Stimulated activated CD4-positive, alpha-beta T cell treated with anti-CD3 and anti-CD28 coated beads, Interleukin-4, amount 100 ng/mL, for 24 hours (primary cell): ENCODE measurements at regions not wholly inside any gene's neighbourhood (a gene's known extent, or its start where the extent isn't known, plus 50 kb on each side); places are given as distances from the start of the nearest gene placed in this dataset.
"Not testable (repeated sequence)": the region's sequence is repeated elsewhere in the genome, so short reads cannot be mapped to it uniquely, and the experiment has no call there.

ENCODE experiments used
- DNase-seq: peaks from one replicate; pipeline ENCODE4 v3.0.0-alpha.2; 2020

DNA sequence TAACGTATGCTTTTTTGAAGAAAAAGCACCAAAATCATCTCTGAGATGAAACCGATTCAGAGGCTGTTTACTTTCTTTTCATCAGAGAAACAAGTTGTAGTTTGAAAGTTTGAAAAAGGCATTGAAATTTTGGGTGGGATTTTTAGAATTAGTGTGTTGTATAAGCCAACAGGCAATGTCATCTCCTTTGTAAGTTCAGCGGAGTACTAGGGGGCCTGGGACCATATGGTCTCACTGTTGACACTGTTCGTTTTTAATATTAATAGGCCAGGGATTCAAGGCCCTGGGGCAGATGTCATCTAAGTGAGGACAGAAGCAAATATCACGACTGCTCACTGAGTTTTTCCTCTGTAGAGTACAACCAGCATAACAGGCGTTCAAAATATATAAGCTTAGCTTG, 256.2 kb upstream of the RARB start:
- DNase-seq: no peak

DNA sequence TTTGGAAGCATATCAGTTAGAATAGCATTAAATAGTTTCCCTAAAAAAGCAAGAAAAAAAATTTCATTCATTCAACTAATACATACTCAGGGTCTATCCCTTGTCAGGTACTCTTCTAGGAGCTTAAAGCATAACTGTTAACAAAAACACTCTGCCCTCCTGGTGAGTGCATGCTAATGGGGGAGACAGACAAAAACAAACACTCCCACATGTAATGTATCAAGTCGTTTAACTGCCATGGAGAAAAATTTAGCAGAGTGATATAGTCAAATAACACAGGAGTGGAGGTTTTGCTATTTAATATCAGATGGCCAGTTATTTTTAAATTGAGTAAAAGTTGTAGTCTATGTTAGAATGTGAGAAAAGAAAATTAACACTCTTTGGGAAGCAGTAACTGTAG, 254.5 kb upstream of the RARB start:
- DNase-seq: no peak

DNA sequence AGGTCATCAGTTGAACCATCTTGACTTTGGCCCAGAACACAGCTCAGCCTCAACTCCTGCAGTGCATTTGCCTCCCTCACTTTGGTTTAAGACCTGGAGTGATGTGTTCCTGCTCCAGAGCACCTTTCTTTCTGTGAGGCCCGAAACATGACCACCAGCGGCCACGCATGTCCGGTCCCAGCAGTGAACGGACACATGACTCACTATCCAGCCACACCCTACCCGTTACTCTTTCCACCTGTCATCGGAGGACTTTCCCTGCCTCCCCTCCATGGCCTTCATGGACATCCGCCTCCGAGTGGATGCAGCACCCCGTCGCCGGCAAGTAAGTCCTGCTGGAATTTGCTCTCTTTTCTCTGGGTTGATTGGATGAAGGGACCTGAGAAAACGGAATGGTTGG, 253.8 kb upstream of the RARB start:
- no peak for DNase-seq

DNA sequence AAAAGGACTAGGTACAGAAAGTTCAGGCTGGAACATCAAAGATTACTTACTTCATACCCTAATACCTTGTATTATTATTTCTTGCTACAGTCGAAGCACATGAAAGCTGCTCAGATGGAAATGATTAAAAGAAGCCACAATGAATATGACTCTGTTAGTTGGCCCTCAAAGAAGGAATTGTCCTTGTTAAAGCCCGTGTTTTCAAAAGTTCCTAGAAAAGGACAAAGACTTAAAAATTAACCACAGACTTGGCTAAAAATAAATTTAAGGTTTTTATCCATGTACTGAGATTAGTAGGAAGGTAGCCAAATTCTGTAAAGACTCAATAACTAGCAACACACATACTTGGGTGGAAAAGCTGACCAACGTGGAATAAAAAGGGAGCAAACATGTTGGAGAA, 251.0 kb upstream of the RARB start:
- DNase-seq: no peak

DNA sequence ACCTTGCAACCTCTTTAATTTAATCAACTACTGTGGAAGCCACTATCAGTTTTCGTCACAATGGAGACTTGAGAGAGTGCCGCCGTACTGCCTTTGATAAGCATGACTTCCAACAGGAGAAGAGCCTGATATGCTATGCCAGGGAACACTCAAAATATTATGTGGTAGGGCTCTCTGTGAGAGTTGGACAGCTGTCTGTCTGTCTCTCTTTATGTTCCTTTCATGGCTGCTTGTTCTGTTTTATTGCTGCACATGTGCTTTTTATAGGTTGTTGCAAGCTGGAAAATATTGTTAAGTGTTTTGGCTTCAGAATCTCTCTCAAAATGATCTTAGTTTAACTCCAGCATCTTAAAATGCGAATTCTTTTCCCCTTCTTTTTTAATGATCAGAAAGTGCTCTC, 249.4 kb upstream of the RARB start:
- DNase-seq: no peak

DNA sequence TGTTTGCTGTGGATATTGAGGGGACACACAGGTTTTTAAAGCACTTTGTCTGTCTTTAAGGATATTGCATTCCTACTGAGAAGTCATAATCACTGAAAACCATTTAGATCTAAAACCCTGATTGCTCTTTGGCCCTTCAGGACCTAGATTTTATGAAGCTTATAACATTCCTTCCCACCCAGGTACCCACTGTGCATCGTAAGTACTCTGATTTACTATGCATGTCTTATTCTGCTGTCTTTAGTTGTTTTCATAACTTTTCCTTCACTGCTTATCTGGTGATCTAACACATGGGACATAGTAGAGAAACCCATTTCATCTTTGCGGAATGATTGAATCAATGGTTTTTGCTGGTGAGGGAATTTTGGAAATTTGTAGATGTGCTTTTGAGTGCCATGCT, 247.0 kb upstream of the RARB start:
- no peak for DNase-seq

DNA sequence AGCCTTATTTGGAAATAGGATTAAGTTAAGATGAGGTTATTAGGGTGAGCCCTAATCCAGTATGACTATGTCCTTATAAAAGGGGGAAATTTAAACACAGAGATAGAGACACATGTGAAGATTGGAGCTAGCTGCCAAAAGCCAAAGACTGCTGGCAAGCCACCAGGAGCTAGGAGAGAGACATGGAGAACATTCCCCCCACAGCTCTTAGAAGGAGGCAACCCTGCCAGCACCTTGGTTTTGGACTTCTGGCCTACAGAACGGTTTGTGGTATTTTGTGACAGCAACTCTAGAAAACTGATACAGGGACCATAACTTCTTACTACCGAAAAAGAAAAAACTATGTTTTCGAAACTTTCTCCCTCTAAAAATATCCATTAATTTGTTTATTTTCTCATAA, 245.3 kb upstream of the RARB start:
- DNase-seq: no peak

DNA sequence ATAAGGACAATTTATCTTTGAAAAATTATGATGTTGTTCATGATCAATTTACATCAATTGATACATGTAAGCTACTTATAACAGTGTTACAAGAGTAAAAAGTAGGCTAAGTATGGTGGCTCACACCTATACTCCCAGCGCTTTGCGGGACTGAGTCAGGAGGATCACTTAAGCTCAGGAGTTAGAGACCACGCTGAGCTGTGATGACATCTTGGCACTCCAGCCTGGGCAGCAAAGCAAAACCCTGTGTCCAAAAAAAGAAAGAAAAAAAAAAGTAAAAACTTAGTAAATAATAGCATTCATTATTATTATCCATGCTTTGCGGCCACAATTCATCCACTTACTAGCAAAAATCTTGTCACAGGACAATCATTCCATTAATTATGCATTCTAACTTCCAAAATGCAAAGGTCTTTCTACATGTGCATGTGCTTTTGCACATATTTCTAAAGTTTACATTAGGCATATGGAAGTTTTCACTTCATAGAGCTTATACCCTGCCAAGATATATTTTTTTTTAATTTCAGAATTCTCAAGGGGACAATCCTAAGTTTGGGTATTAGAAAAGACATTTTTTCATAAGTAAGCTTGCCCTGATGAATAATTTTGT, 243.3 kb upstream of the RARB start:
- no peak for DNase-seq

DNA sequence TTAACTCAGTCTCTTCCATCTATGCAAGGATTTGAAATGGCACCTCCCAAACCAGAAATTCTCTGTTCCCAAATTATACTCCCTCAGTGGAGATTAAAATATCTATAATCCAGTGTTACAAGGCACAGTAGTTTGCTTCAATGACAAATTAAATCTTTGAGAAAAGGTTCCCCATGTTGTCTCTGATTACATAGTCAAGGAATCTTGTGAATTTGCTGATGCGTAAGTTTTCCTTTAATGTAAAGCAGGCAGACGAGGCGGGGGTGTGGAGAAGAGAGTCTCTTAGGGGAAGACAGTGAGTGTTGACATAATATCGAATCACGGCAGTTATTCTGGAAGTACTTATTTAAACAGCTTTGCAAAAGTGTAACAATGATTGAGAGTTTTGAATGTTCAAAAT, 236.4 kb upstream of the RARB start:
- no peak for DNase-seq

DNA sequence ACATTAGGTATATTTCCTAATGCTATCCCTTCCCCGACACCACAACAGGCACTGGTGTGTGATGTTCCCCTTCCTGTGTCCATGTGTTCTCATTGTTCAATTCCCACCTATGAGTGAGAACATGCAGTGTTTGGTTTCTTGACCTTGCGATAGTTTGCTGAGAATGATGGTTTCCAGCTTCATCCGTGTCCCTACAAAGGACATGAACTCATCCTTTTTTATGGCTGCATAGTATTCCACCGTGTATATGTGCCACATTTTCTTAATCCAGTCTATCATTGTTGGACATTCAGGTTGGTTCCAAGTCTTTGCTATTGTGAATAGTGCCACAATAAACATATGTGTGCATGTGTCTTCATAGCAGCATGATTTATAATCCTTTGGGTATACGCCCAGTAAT, 228.5 kb upstream of the RARB start:
- not testable (repeated sequence) for DNase-seq

DNA sequence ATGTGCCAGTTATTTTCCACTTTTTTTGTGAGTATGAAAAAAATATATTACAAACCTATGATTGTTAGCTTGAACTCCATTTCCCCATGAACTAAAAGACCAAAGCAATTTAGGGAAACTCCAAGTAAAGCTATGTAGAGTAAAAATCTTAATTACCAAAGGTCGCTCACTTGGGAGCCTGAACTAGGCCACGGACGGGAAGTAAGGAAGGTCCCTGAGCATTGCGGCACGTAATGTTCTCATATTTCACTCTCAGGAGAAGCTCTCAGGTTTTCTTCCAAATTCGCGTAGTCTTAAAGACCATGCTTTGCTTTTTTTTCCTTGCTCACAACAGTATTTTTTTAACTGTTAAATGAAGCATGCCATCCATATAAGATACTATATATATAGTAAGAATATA, 215.3 kb upstream of the RARB start:
- DNase-seq: no peak

DNA sequence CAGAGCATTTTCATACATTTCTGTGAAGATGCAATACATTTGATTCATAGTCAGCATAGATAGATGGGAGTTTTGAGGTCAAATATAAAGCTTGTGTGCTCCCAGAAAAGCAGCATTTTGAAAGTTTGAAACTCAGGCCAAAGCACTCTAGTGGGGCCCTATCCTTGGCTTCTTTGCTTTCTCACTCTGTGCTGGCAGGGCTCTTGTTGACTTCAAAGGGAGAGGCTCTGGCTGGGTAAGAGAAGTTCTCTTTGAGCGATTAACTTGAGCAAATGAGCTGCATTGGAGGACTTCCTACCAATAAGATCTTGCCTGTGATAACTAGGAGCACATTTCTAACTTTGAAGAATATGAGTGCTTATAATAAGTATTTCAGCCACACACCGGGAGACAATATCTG, 214.0 kb upstream of the RARB start:
- DNase-seq: no peak

DNA sequence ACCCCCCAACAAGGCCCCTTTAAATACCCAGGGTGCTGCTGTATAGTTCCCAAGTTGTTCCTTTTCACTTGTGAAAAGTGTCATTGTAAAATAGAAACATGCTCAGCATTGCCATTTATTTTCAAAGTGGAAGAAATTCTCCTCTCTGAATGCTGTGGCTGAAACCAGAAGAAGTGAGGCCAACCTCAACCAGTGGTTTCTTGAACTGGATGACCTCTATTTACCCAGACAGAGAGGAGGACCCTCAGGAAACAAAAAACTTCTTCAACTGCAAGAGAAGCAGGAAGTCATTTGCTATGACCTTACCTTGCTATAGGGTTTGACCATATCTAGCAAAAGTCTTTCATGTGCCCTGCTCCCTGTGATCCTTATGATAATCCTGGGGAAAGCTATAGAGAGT, 209.7 kb upstream of the RARB start:
- no peak for DNase-seq

DNA sequence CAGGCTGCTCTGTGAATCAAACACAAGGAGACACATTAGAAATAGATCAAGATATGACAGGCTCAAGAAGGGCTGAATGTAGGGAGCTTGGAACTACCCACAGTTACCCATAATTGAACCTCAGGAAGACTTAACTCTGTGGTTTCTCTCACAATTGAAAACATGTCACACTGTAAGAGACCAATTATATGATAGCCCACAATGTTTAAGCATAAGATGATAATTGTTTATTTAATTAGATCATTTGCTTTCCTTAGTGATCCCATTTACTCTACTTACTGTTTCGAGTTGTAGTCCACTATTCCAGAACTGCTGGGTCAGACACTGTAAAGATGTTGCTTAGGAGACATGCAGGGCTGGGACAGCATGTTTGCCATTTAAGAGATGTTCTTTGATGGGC, 201.3 kb upstream of the RARB start:
- no peak for DNase-seq

DNA sequence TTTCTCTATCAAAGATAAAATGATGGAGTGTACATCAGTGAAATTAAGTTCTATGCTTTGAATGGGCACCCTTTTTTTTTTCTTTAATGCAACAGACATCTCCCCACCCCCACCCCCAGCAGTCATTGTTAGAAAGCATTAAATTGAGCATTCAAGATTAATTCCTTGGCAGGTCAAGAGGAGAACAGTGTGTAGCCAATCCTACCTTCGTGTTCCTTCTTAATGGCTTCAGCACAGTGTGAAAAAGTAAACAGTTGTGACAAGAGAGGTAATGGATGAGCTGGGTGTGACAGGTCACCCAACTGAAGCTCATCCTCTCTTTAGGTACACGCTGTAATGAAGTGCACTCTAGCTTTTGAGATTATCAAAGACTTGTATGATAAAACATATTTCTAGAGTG, 198.5 kb upstream of the RARB start:
- DNase-seq: no peak

DNA sequence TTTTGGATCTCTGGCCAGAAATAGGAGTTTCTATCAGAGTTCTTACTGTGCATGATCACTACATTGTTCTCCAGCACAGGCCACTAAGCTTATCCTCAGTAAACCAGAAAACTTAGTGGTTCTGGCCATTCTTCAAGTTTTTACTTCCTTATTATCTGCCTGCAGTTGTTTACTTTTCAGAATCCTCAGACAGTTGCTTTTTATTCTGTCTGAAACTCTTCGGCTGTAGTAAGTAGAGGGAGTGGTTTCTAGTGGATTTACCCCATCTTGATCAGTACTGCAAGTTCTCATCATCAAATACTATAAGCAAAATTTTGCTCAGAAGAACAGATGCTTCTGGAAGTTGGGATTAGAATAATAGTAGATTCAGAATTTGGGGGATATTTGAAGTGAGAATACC, 193.0 kb upstream of the RARB start:
- no peak for DNase-seq

DNA sequence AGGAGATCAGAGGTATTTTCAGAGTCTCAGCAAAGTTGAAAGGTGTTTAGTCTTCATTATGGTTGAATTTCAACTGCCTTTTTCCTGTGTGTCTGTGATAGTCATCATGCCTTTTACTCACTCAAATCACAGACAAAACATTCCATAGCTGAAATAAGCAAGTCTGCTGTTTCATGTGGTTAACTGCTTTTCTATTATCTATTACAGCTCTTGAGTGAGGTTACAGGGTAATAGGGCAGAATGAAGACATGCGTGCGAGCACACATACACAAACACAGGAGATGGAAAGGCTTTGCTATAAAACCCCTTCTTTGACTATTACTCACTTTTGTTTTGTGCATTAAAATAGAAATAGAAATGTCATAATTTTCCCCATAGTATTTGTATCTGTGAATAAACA, 192.6 kb upstream of the RARB start:
- no peak for DNase-seq

DNA sequence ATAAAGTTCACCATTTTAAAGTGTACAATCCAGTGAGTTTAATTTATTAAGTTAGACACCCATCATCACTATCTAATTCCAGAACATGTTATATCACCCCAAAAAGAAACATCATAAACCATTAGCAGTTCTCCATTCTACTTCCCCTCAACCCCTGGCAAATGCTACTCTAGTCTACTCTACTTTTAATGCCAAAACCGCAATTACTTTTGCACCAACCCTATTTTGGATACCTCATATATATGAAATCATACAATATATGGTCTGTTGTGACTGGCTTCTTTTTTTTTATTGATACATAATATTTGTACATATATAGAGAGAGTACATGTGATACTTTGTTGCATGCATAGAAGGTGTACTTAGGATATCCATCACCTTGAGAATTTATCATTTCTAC, 190.5 kb upstream of the RARB start:
- DNase-seq: no peak

DNA sequence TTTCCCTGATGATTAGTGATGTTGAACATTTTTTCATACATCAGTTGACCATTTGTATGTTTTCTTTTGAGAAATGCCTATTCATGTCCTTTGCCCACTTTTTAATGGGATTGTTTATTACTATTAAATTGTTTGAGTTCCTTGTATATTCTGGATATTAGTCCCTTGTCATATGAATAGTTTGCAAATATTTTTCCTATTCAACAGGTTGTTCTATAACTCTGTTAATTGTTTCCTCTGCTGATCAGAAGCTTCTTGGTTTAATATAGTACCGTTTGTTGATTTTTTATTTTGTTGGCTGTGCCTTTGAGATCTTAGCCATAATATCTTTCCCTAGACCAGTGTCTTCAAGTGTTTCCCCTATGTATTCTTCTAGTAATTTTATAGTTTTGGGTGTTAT, 189.0 kb upstream of the RARB start:
- DNase-seq: no peak

DNA sequence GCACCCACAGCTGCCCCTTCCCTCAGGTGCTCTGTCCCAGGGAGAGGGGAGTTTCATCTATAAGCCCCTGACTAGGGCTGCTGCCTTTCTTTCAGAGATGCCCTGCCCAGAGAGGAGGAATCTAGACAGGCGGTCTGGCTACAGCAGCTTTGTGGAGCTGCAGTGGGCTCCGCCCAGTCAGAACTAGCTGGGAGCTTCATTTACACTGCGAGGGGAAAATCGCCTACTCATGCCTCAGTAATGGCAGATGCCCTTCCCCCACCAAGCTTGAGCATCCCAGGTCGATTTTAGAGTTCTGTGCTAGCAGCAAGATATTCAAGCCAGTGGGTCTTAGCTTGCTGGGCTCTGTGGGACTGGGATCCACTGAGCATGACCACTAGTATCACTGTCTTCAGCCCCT, 181.2 kb upstream of the RARB start:
- no peak for DNase-seq

DNA sequence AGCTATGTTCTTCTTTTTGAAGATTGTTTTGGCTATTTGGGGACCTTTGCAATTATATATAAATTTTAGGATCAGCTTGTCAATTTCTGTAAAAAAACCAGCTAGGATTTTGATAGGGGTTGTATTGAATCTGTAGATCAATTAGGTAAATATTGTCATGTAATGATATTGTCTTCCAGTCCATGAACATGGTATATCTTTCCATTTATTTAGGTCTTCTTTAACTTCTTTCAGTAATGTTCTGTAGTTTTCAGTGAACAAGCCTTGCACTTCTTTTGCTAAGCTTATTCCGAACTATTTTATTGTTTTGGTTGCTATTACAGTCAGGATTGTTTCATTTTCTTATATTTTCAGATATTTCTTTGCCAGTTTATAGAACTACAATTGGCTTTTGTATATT, 175.8 kb upstream of the RARB start:
- DNase-seq: no peak

DNA sequence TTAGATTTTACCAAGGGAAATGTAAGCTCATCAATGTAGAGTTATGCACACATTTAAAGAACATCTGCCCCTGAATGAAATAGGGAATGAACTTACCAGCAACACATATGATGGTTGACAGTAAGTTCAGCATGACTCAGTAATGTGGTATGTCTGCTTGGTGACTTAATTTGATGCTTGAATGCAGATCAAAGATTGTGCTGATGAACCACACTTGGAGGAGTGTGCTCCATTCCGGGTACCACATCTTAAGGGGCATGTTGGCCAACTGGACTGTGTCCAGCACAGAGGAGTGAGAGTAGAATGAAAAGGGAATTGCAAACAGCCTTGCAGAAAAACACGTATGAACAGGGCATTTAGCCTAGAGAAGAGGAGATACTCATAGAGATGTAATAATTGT, 171.0 kb upstream of the RARB start:
- no peak for DNase-seq

DNA sequence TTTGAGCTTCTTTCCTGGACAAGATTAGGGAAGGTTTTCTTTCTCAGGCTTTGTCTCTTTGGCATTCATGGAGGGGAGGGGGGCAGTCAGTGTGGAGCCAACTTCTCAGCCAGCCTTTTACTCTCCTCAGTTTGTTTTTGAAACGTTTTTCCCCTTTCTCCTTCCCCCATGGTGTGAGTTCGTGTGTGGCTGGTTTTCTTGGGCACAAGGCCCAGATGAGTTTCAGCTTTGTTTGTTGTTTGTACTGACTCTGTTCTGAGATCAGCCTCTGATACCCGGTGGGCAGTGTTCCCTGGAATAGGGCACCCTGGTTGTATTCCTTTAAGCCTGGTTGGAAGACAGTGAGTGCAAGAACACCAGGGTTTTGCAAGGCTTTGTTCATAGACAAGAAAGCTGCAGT, 168.2 kb upstream of the RARB start:
- no peak for DNase-seq

DNA sequence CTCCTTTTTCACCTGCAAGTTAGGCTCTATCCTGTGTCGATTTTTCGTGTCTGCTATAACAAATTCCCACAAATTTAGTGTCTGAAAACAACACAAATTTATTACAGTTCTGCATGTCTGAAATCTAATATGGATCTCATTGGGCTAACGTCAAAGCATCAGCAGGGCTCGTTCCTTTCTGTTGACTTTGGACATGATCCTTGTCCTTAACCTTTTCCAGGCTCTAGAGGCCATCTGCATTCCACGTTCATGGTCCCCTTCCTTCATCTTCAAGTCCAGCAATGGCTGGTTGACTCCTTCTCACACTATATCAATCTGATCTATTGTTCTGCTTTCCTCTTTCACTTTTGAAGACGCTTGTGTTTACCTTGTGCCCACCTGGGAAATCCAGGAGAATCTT, 165.7 kb upstream of the RARB start:
- DNase-seq: no peak

DNA sequence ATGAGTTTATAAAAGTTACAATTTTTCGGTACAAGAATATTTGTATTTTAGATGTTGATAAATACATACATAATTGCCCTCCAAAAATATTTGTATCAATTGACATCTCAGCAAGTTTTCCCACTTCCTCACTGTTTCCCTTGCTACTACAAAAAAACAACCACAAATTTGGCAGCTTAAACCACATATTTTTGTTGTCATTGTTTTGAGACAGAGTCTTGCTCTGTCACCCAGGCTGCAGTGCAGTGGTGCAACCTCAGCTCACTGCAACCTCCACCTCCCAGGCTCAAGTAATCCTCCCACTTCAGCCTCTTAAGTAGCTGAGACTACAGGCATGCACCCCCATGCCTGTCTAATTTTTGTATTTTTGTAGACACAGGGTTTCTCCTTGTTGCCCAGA, 162.8 kb upstream of the RARB start:
- DNase-seq: no peak

DNA sequence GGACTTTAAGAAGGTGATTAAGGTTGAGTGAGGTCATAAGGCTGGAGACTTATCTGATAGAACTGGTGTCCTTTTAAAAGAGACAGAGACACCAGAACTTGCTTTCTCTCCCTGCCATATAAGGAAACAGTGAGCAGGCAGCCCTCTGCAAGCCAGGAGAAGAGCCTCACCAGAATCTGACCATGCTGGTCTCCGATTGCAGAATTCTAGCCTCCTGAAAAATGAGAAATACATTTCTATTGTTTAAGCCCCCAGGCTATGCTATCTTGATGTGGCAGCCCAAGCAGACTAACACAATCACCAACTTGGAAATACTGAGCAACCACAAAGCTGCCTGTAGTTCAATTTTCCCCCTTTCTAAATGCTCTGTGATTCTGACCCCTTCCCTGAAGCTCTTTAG, 161.4 kb upstream of the RARB start:
- no peak for DNase-seq
